IgD-negative memory B cell (primary cell): ENCODE measurements at regions not wholly inside any gene's neighbourhood (a gene's known extent, or its start where the extent isn't known, plus 50 kb on each side); places are given as distances from the start of the nearest gene placed in this dataset.

ENCODE experiments used
- H3K27ac Mint-ChIP-seq, 3 donors: one replicate each; pipeline ENCODE4 v1.8.0; 2020 to 2022; ENCODE audit warnings: mild to moderate bottlenecking in 3 of 3, mixed read lengths in 3 of 3, moderate library complexity in 1 of 3
- H3K27me3 Mint-ChIP-seq: one replicate; pipeline ENCODE4 v1.8.0; 2021; ENCODE audit warnings: mixed read lengths
- H3K36me3 Mint-ChIP-seq: one replicate; pipeline ENCODE4 v1.8.0; 2020; ENCODE audit warnings: mild to moderate bottlenecking, mixed read lengths
- H3K4me1 Mint-ChIP-seq, 3 donors: one replicate each; pipeline ENCODE4 v1.8.0; 2020 to 2022; ENCODE audit warnings: mixed read lengths in 3 of 3, mild to moderate bottlenecking in 1 of 3
- H3K4me3 Mint-ChIP-seq, 4 donors: one replicate each; pipeline ENCODE4 v1.8.0; 2020 to 2022; ENCODE audit warnings: mild to moderate bottlenecking in 4 of 4, mixed read lengths in 4 of 4, moderate library complexity in 3 of 4
- H3K9me3 Mint-ChIP-seq, 3 donors: one replicate each; pipeline ENCODE4 v1.8.0; 2020 to 2021; ENCODE audit warnings: mixed read lengths in 3 of 3, mild to moderate bottlenecking in 1 of 3

GRCh38 chr2:183214680-183215079 is 90.4 kb downstream of the NUP35 start:
- H3K4me1 Mint-ChIP-seq, result peaks cover 0 to 2% (median 0%) of the 10 kb centered on the region in 3 donors
- no peak overlapping the region for H3K27ac Mint-ChIP-seq
- H3K9me3 Mint-ChIP-seq, result peaks cover 0 to 4% (median 0%) of the 10 kb centered on the region in 3 donors
- H3K4me3 Mint-ChIP-seq, result no peak overlapping the region
- peaks cover 2% of the 10 kb centered on the region for H3K36me3 Mint-ChIP-seq
- H3K27me3 Mint-ChIP-seq, result no peaks in the 10 kb centered on the region

GRCh38 chr2:183215917-183216316 is 91.7 kb downstream of the NUP35 start:
- Mint-ChIP-seq H3K4me1 (peaks cover 0 to 2% (median 0%) of the 10 kb centered on the region in 3 donors), H3K9me3 (no peaks in the 10 kb centered on the region), H3K27me3 (no peaks in the 10 kb centered on the region), H3K27ac (no peak overlapping the region), H3K36me3 (peaks cover 2% of the 10 kb centered on the region), H3K4me3 (no peak overlapping the region)

- H3K36me3 Mint-ChIP-seq, result peaks cover 2% of the 10 kb centered on the region
- no peaks in the 10 kb centered on the region for H3K4me1 Mint-ChIP-seq
- no peaks in the 10 kb centered on the region for H3K27me3 Mint-ChIP-seq
- peaks cover 0 to 1% (median 0%) of the 10 kb centered on the region in 3 donors for H3K9me3 Mint-ChIP-seq
- no peak overlapping the region for H3K27ac Mint-ChIP-seq
- H3K4me3 Mint-ChIP-seq, result no peak overlapping the region
Observed at GRCh38 chr2:183219888-183220287, 95.6 kb downstream of the NUP35 start.

- no peak overlapping the region for H3K4me3 Mint-ChIP-seq
- no peaks in the 10 kb centered on the region for H3K4me1 Mint-ChIP-seq
- peaks cover 0 to 7% (median 1%) of the 10 kb centered on the region in 3 donors for H3K9me3 Mint-ChIP-seq
- H3K36me3 Mint-ChIP-seq, result peaks cover 2% of the 10 kb centered on the region
- no peak overlapping the region for H3K27ac Mint-ChIP-seq
- no peaks in the 10 kb centered on the region for H3K27me3 Mint-ChIP-seq
Observed at GRCh38 chr2:183222751-183223150, 98.5 kb downstream of the NUP35 start.

GRCh38 chr2:183224948-183225347 is 100.7 kb downstream of the NUP35 start:
- H3K36me3 Mint-ChIP-seq, result no peaks in the 10 kb centered on the region

GRCh38 chr2:183227176-183227575 is 102.9 kb downstream of the NUP35 start:
- H3K27ac Mint-ChIP-seq, result no peak overlapping the region
- H3K4me3 Mint-ChIP-seq, result no peak overlapping the region
- no peaks in the 10 kb centered on the region for H3K36me3 Mint-ChIP-seq

More at GRCh38 chr2:183224948-183225347, 100.7 kb downstream of the NUP35 start:
- no peak overlapping the region for H3K27ac Mint-ChIP-seq
- no peaks in the 10 kb centered on the region for H3K4me1 Mint-ChIP-seq
- H3K4me3 Mint-ChIP-seq, result no peak overlapping the region
- H3K9me3 Mint-ChIP-seq, result peaks cover 0 to 7% (median 1%) of the 10 kb centered on the region in 3 donors
- H3K27me3 Mint-ChIP-seq, result no peaks in the 10 kb centered on the region

GRCh38 chr2:183229386-183229785 is 105.1 kb downstream of the NUP35 start:
- H3K9me3 Mint-ChIP-seq, result peaks cover 0 to 7% (median 0%) of the 10 kb centered on the region in 3 donors
- H3K4me1 Mint-ChIP-seq, result no peaks in the 10 kb centered on the region
- no peak overlapping the region for H3K27ac Mint-ChIP-seq

More at GRCh38 chr2:183227176-183227575, 102.9 kb downstream of the NUP35 start:
- Mint-ChIP-seq H3K27me3 (no peaks in the 10 kb centered on the region), H3K4me1 (no peaks in the 10 kb centered on the region), H3K9me3 (peaks cover 0 to 7% (median 0%) of the 10 kb centered on the region in 3 donors)

GRCh38 chr2:183232161-183232865 is 108.1 kb downstream of the NUP35 start:
- no peak overlapping the region for H3K4me3 Mint-ChIP-seq
- no peaks in the 10 kb centered on the region for H3K9me3 Mint-ChIP-seq
- no peak overlapping the region for H3K27ac Mint-ChIP-seq
- H3K27me3 Mint-ChIP-seq, result no peaks in the 10 kb centered on the region
- H3K36me3 Mint-ChIP-seq, result no peaks in the 10 kb centered on the region
- no peaks in the 10 kb centered on the region for H3K4me1 Mint-ChIP-seq

More at GRCh38 chr2:183229386-183229785, 105.1 kb downstream of the NUP35 start:
- Mint-ChIP-seq H3K27me3 (no peaks in the 10 kb centered on the region), H3K36me3 (no peaks in the 10 kb centered on the region), H3K4me3 (no peak overlapping the region)

- no peaks in the 10 kb centered on the region for H3K4me1 Mint-ChIP-seq
- H3K36me3 Mint-ChIP-seq, result peaks cover 2% of the 10 kb centered on the region
- no peak overlapping the region for H3K4me3 Mint-ChIP-seq
- H3K27ac Mint-ChIP-seq, result no peak overlapping the region
- H3K27me3 Mint-ChIP-seq, result no peaks in the 10 kb centered on the region
- no peaks in the 10 kb centered on the region for H3K9me3 Mint-ChIP-seq
Observed at GRCh38 chr2:183242937-183243336, 118.7 kb downstream of the NUP35 start.

- peaks cover 2% of the 10 kb centered on the region for H3K36me3 Mint-ChIP-seq
- H3K4me3 Mint-ChIP-seq, result no peak overlapping the region
- H3K27ac Mint-ChIP-seq, result no peak overlapping the region
- H3K27me3 Mint-ChIP-seq, result no peaks in the 10 kb centered on the region
- H3K9me3 Mint-ChIP-seq, result no peaks in the 10 kb centered on the region
- H3K4me1 Mint-ChIP-seq, result no peaks in the 10 kb centered on the region
Observed at GRCh38 chr2:183243758-183244157, 119.5 kb downstream of the NUP35 start.

GRCh38 chr2:183244300-183244844 is 120.1 kb downstream of the NUP35 start:
- Mint-ChIP-seq H3K9me3 (no peaks in the 10 kb centered on the region), H3K27ac (no peak overlapping the region), H3K4me1 (no peaks in the 10 kb centered on the region), H3K4me3 (no peak overlapping the region), H3K27me3 (no peaks in the 10 kb centered on the region), H3K36me3 (peaks cover 2% of the 10 kb centered on the region)

GRCh38 chr2:183248866-183249567 is 124.8 kb downstream of the NUP35 start:
- H3K4me3 Mint-ChIP-seq, result no peak overlapping the region
- no peak overlapping the region for H3K27ac Mint-ChIP-seq
- no peaks in the 10 kb centered on the region for H3K36me3 Mint-ChIP-seq
- no peaks in the 10 kb centered on the region for H3K27me3 Mint-ChIP-seq
- no peaks in the 10 kb centered on the region for H3K4me1 Mint-ChIP-seq
- H3K9me3 Mint-ChIP-seq, result no peaks in the 10 kb centered on the region

GRCh38 chr2:183250061-183250460 is 125.8 kb downstream of the NUP35 start:
- Mint-ChIP-seq H3K36me3 (no peaks in the 10 kb centered on the region), H3K27me3 (no peaks in the 10 kb centered on the region), H3K4me3 (no peak overlapping the region), H3K9me3 (no peaks in the 10 kb centered on the region), H3K27ac (peak overlapping the region in 1 of 3 donors; percentile 32), H3K4me1 (no peaks in the 10 kb centered on the region)

- no peak overlapping the region for H3K27ac Mint-ChIP-seq
- no peak overlapping the region for H3K4me3 Mint-ChIP-seq
- H3K36me3 Mint-ChIP-seq, result no peaks in the 10 kb centered on the region
- no peaks in the 10 kb centered on the region for H3K9me3 Mint-ChIP-seq
- H3K27me3 Mint-ChIP-seq, result no peaks in the 10 kb centered on the region
- H3K4me1 Mint-ChIP-seq, result no peaks in the 10 kb centered on the region
Observed at GRCh38 chr2:183250472-183250871, 126.2 kb downstream of the NUP35 start.

GRCh38 chr2:183253441-183254130 is 129.3 kb downstream of the NUP35 start:
- H3K9me3 Mint-ChIP-seq, result no peaks in the 10 kb centered on the region
- H3K4me1 Mint-ChIP-seq, result no peaks in the 10 kb centered on the region
- no peak overlapping the region for H3K27ac Mint-ChIP-seq

More at GRCh38 chr2:183253441-183254130, 129.3 kb downstream of the NUP35 start:
- Mint-ChIP-seq H3K27me3 (no peaks in the 10 kb centered on the region), H3K36me3 (no peaks in the 10 kb centered on the region), H3K4me3 (no peak overlapping the region)
